ENCODE measurements at regions not wholly inside any gene's neighbourhood (a gene's known extent, or its start where the extent isn't known, plus 50 kb on each side); places are given as distances from the start of the nearest gene placed in this dataset.

DNA sequence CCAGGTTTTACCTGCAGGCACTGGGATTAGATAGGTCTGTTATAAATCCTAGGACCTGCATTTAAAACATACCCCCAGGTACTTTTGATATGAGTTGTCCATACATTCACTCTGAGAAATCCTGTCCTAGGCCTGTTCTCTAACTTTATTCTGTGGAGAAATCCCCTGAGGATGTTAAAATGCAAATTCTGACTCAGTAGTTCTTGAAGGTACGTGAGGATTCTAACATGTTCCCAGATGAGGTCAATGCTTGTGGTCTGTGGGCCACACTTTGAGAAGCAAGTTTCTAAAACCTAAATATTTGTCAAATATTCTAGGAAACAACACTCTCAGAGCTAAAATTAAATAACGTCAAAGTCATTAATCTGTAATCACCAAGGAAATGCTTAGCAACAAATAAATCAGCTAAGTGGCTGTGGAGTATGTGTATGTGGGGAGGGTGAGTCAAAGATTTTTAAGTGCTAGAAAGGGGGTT lies 101.3 kb upstream of the MAGEB16 start:
- TF ChIP-seq, protein P1, sequence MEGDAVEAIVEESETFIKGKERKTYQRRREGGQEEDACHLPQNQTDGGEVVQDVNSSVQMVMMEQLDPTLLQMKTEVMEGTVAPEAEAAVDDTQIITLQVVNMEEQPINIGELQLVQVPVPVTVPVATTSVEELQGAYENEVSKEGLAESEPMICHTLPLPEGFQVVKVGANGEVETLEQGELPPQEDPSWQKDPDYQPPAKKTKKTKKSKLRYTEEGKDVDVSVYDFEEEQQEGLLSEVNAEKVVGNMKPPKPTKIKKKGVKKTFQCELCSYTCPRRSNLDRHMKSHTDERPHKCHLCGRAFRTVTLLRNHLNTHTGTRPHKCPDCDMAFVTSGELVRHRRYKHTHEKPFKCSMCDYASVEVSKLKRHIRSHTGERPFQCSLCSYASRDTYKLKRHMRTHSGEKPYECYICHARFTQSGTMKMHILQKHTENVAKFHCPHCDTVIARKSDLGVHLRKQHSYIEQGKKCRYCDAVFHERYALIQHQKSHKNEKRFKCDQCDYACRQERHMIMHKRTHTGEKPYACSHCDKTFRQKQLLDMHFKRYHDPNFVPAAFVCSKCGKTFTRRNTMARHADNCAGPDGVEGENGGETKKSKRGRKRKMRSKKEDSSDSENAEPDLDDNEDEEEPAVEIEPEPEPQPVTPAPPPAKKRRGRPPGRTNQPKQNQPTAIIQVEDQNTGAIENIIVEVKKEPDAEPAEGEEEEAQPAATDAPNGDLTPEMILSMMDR (conservative IDR thresholded peaks at IDR 0.05; ENCODE audit: low read depth, low read length), result no peak
- no peak for TF ChIP-seq EZH2 (IDR thresholded peaks at IDR 0.05; ENCODE audit: borderline replicate concordance, low read depth, low read length, poor library complexity, severe bottlenecking)
